CD14-positive monocyte (primary cell): ENCODE measurements at regions not wholly inside any gene's neighbourhood (a gene's known extent, or its start where the extent isn't known, plus 50 kb on each side); places are given as distances from the start of the nearest gene placed in this dataset.

ENCODE experiments used
- DNase-seq, 3 donors: peaks; one replicate each; pipeline ENCODE4 v3.0.0-alpha.2; 2011 to 2022
- H2AFZ ChIP-seq: 2 replicates; pipeline ENCODE4 v1.6.0; 2012; ENCODE audit warnings: mild to moderate bottlenecking, low read depth, low read length, inconsistent platforms; ENCODE audit not compliant: insufficient read depth, poor library complexity, severe bottlenecking
- H3K27ac ChIP-seq, 2 donors: 1 replicate in 1 of 2; 2 replicates in 1 of 2; pipeline ENCODE4 v1.5.1; 2012 to 2013; ENCODE audit warnings: low read length in 2 of 2, control low read depth in 1 of 2, inconsistent platforms in 1 of 2, low read depth in 1 of 2, mild to moderate bottlenecking in 1 of 2
- H3K27me3 ChIP-seq, 2 donors: one replicate each; pipeline versions ENCODE4 v1.6.0 to v1.6.1; 2011 to 2013; ENCODE audit warnings: low read length in 2 of 2; ENCODE audit not compliant: control insufficient read depth in 2 of 2, insufficient read depth in 2 of 2
- H3K36me3 ChIP-seq, 2 donors: replicated peaks in 1 of 2; 1 replicate in 1 of 2; 2 replicates in 1 of 2; pipeline versions ENCODE4 v1.5.1 to v1.6.1; 2012 to 2013; ENCODE audit warnings: low read length in 2 of 2, control low read depth in 1 of 2, inconsistent platforms in 1 of 2, mild to moderate bottlenecking in 1 of 2; ENCODE audit not compliant: insufficient read depth in 2 of 2, control insufficient read depth in 1 of 2
- H3K4me1 ChIP-seq, 2 donors: 1 replicate in 1 of 2; 2 replicates in 1 of 2; pipeline versions ENCODE4 v1.5.1 to v1.6.1; 2012 to 2013; ENCODE audit warnings: low read length in 2 of 2, control low read depth in 1 of 2, inconsistent platforms in 1 of 2, mild to moderate bottlenecking in 1 of 2, moderate library complexity in 1 of 2; ENCODE audit not compliant: insufficient read depth in 2 of 2, control insufficient read depth in 1 of 2
- H3K4me2 ChIP-seq: replicated peaks from 2 replicates; pipeline ENCODE3; 2012; ENCODE audit warnings: low read length, moderate library complexity, mild to moderate bottlenecking; ENCODE audit not compliant: poor library complexity, severe bottlenecking; ENCODE audit errors: extremely low read depth
- H3K4me3 ChIP-seq, 3 experiments: fragments of 200-600 bp in 1 of 3; sonication (generic) in 1 of 3; replicated peaks in 1 of 3; 1 replicate in 2 of 3; 2 replicates in 1 of 3; pipeline ENCODE4 v1.5.1; 2011 to 2013; ENCODE audit warnings: low read length in 3 of 3, mild to moderate bottlenecking in 3 of 3, control low read depth in 2 of 3, low read depth in 2 of 3, inconsistent platforms in 1 of 3, moderate library complexity in 1 of 3
- H3K79me2 ChIP-seq: 2 replicates; pipeline ENCODE4 v1.6.0; 2012; ENCODE audit warnings: mild to moderate bottlenecking, control low read depth, inconsistent platforms, low read length, moderate library complexity; ENCODE audit not compliant: insufficient read depth
- H3K9ac ChIP-seq: 2 replicates; pipeline ENCODE4 v1.6.0; 2017; ENCODE audit warnings: low read length, mild to moderate bottlenecking; ENCODE audit not compliant: insufficient read depth, poor library complexity, severe bottlenecking
- H3K9me3 ChIP-seq, 2 donors: replicated peaks in 1 of 2; 1 replicate in 1 of 2; 2 replicates in 1 of 2; pipeline versions ENCODE4 v1.5.1 to v1.6.1; 2012 to 2013; ENCODE audit warnings: low read length in 2 of 2, control low read depth in 1 of 2; ENCODE audit not compliant: control insufficient read depth in 1 of 2, insufficient read depth in 1 of 2
- H4K20me1 ChIP-seq: 2 replicates; pipeline ENCODE4 v1.6.0; 2012; ENCODE audit warnings: mild to moderate bottlenecking, low read length, control low read depth, moderate library complexity; ENCODE audit not compliant: insufficient read depth
- H3K27ac Mint-ChIP-seq, 7 donors: one replicate each; pipeline ENCODE4 v1.8.0; 2020; ENCODE audit warnings: mild to moderate bottlenecking in 7 of 7, mixed read lengths in 7 of 7, moderate library complexity in 6 of 7, inconsistent platforms in 2 of 7
- H3K27me3 Mint-ChIP-seq, 3 donors: one replicate each; pipeline ENCODE4 v1.8.0; 2021 to 2022; ENCODE audit warnings: low read depth in 3 of 3, mild to moderate bottlenecking in 3 of 3, mixed read lengths in 3 of 3, moderate library complexity in 3 of 3, inconsistent platforms in 1 of 3
- H3K36me3 Mint-ChIP-seq, 2 donors: one replicate each; pipeline ENCODE4 v1.8.0; 2020; ENCODE audit warnings: mixed read lengths in 2 of 2, inconsistent platforms in 1 of 2, mild to moderate bottlenecking in 1 of 2
- H3K4me1 Mint-ChIP-seq: one replicate; pipeline ENCODE4 v1.8.0; 2020; ENCODE audit warnings: mild to moderate bottlenecking, mixed read lengths
- H3K4me3 Mint-ChIP-seq, 2 donors: one replicate each; pipeline ENCODE4 v1.8.0; 2020; ENCODE audit warnings: mild to moderate bottlenecking in 2 of 2, mixed read lengths in 2 of 2, moderate library complexity in 1 of 2
- H3K9me3 Mint-ChIP-seq, 7 donors: one replicate each; pipeline ENCODE4 v1.8.0; 2020 to 2022; ENCODE audit warnings: mixed read lengths in 7 of 7, mild to moderate bottlenecking in 6 of 7, moderate library complexity in 6 of 7, inconsistent platforms in 2 of 7
- WGBS: methylation state at CpG from one replicate; pipeline ENCODE4 v1.1.5; 2013; ENCODE audit warnings: missing lambda C conversion rate; ENCODE audit not compliant: insufficient coverage; 5-methylcytosine and 5-hydroxymethylcytosine counted together
- intact Hi-C, 2 donors: fragments of 100-400 bp; cut with micrococcal nuclease; formaldehyde crosslinking; loops; one replicate each; pipeline versions ENCODE4 v1.15.0 to v1.15.1; 2023
- TF ChIP-seq, protein P1 (sequence below): fragments of 200-600 bp; IDR thresholded peaks from one replicate; pipeline ENCODE4 v1.8.0; 2022; ENCODE audit warnings: antibody characterized with exemption, mild to moderate bottlenecking

DNA sequence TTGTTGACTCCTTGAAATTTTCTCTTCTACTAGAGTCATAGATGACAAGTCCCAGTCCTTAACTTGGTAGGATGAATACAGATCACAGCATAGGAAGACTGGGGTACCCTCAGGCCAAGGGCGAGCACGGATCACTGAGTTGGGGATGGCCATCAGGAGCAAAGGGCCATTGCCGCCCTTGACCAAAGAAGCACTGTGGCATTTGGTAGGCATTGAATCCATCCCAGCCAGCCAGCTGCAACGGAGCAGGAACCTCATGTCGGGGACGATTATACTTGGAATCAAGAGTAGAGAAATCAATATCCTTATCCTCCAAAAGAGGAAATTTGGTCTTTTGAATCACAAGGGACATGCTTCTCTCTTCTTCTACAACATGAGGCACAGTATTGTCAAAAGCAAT, 50.1 kb upstream of the ZNF573 start:
- WGBS: 100% methylated on average over 3 of the region's 6 CpGs
- Histone ChIP-seq H3K79me2 (no peaks in the 10 kb centered on the region), H3K4me2 (no peak overlapping the region), H3K36me3 (no peaks in the 10 kb centered on the region), H3K9me3 (peaks cover 77 to 86% of the 10 kb centered on the region in 2 donors), H3K4me3 (no peak overlapping the region), H3K27me3 (no peaks in the 10 kb centered on the region), H2AFZ (no peak overlapping the region), H3K9ac (no peak overlapping the region), H3K4me1 (no peaks in the 10 kb centered on the region), H3K27ac (no peak overlapping the region), H4K20me1 (no peaks in the 10 kb centered on the region)
- H3K9me3 Mint-ChIP-seq: peaks cover 24 to 84% (median 73%) of the 10 kb centered on the region in 7 donors
- H3K36me3 Mint-ChIP-seq: no peaks in the 10 kb centered on the region
- H3K4me3 Mint-ChIP-seq: no peak overlapping the region
- intact Hi-C loops: no loop called here
- H3K27me3 Mint-ChIP-seq: peaks cover 0 to 1% (median 0%) of the 10 kb centered on the region in 3 donors
- no peak for DNase-seq
- TF ChIP-seq, protein P1, sequence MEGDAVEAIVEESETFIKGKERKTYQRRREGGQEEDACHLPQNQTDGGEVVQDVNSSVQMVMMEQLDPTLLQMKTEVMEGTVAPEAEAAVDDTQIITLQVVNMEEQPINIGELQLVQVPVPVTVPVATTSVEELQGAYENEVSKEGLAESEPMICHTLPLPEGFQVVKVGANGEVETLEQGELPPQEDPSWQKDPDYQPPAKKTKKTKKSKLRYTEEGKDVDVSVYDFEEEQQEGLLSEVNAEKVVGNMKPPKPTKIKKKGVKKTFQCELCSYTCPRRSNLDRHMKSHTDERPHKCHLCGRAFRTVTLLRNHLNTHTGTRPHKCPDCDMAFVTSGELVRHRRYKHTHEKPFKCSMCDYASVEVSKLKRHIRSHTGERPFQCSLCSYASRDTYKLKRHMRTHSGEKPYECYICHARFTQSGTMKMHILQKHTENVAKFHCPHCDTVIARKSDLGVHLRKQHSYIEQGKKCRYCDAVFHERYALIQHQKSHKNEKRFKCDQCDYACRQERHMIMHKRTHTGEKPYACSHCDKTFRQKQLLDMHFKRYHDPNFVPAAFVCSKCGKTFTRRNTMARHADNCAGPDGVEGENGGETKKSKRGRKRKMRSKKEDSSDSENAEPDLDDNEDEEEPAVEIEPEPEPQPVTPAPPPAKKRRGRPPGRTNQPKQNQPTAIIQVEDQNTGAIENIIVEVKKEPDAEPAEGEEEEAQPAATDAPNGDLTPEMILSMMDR: no peak
- H3K4me1 Mint-ChIP-seq: no peaks in the 10 kb centered on the region
- H3K27ac Mint-ChIP-seq: no peak overlapping the region
